Endothelial cell of umbilical vein (primary cell): ENCODE measurements at regions not wholly inside any gene's neighbourhood (a gene's known extent, or its start where the extent isn't known, plus 50 kb on each side); places are given as distances from the start of the nearest gene placed in this dataset.

ENCODE experiments used
- BruUV-seq: library from RNA; stranded (reverse); fragments of 400-500 nt; replicated peaks from 2 replicates; lab custom pipeline; 2021; lab: Mats Ljungman, UMichigan
- CTCF ChIA-PET: fragments of 300-600, 350-600 bp; sonication (Branson Sonifier 250); formaldehyde crosslinking; loops from one replicate; lab custom pipeline; 2021; ENCODE audit warnings: antibody characterized with exemption, inconsistent platforms; lab: Charles Lee
- POLR2A ChIA-PET: fragments of 300-600, 350-600 bp; sonication (Branson Sonifier 250); formaldehyde crosslinking; loops from one replicate; lab custom pipeline; 2021; ENCODE audit warnings: antibody characterized with exemption, inconsistent platforms; lab: Charles Lee
- DNase-seq: peaks from one replicate; pipeline ENCODE4 v3.0.0-alpha.2; 2011; ENCODE audit warnings: low read depth, low spot score
- FAIRE-seq: peaks from 2 replicates; lab custom pipeline; 2011; peaks lifted over from hg19 to GRCh38; lab: Jason Lieb, UNC
- H2AFZ ChIP-seq: 2 replicates; pipeline ENCODE4 v1.6.0; 2012; ENCODE audit warnings: low read depth, low read length, control low read depth, inconsistent platforms
- H3K27ac ChIP-seq: 2 replicates; pipeline ENCODE4 v1.5.1; 2011; ENCODE audit warnings: low read depth, mild to moderate bottlenecking, control low read depth, low read length, moderate library complexity; ENCODE audit not compliant: insufficient read depth
- H3K27me3 ChIP-seq, 2 experiments: 2 replicates each; pipeline versions ENCODE4 v1.6.0 to v1.6.1; 2011; ENCODE audit warnings: low read length in 2 of 2, mixed read lengths in 1 of 2; ENCODE audit not compliant: control insufficient read depth in 2 of 2, insufficient read depth in 2 of 2
- H3K36me3 ChIP-seq, 2 experiments: 2 replicates in 1 of 2; 3 replicates in 1 of 2; pipeline ENCODE4 v1.5.1; 2011; ENCODE audit warnings: low read length in 2 of 2, mild to moderate bottlenecking in 1 of 2, moderate library complexity in 1 of 2; ENCODE audit not compliant: control insufficient read depth in 2 of 2, insufficient read depth in 2 of 2; ENCODE audit errors: extremely low read depth in 1 of 2
- H3K4me1 ChIP-seq: 3 replicates; pipeline ENCODE4 v1.5.1; 2011; ENCODE audit warnings: mild to moderate bottlenecking, low read length; ENCODE audit not compliant: control insufficient read depth, insufficient read depth; ENCODE audit errors: extremely low read depth
- H3K4me2 ChIP-seq: 2 replicates; pipeline ENCODE4 v1.6.1; 2011; ENCODE audit warnings: low read length, control low read depth, mixed read lengths; ENCODE audit not compliant: insufficient read depth
- H3K4me3 ChIP-seq, 3 experiments: fragments of 200-600 bp in 1 of 3; sonication (generic), shearing (Covaris generic) in 1 of 3; replicated peaks in 1 of 3; 2 replicates each; pipeline ENCODE4 v1.5.1; 2011 to 2016; ENCODE audit warnings: control low read depth in 3 of 3, low read length in 3 of 3, mild to moderate bottlenecking in 2 of 3, inconsistent platforms in 1 of 3, low read depth in 1 of 3, moderate library complexity in 1 of 3; ENCODE audit not compliant: insufficient read depth in 1 of 3
- H3K79me2 ChIP-seq: 2 replicates; pipeline ENCODE4 v1.6.0; 2012; ENCODE audit warnings: low read length, inconsistent platforms; ENCODE audit not compliant: control insufficient read depth, insufficient read depth
- H3K9ac ChIP-seq: replicated peaks from 2 replicates; pipeline ENCODE3; 2011; ENCODE audit warnings: low read length, control low read depth; ENCODE audit not compliant: insufficient read depth; ENCODE audit errors: extremely low read depth
- H3K9me1 ChIP-seq: replicated peaks from 3 replicates; pipeline ENCODE4 v1.6.0; 2011; ENCODE audit warnings: mild to moderate bottlenecking, low read length; ENCODE audit not compliant: control insufficient read depth, insufficient read depth; ENCODE audit errors: extremely low read depth
- H3K9me3 ChIP-seq: replicated peaks from 2 replicates; pipeline ENCODE4 v1.5.1; 2012; ENCODE audit warnings: low read length, inconsistent platforms; ENCODE audit not compliant: control insufficient read depth, insufficient read depth
- H4K20me1 ChIP-seq: replicated peaks from 2 replicates; pipeline ENCODE3; 2011; ENCODE audit warnings: mild to moderate bottlenecking, low read length; ENCODE audit not compliant: control insufficient read depth, insufficient read depth; ENCODE audit errors: extremely low read depth
- CTCF ChIP-seq, 2 donors: IDR thresholded peaks; 1 replicate in 1 of 2; 2 replicates in 1 of 2; pipeline ENCODE4 v1.5.1; 2011; ENCODE audit warnings: low read length in 2 of 2, mild to moderate bottlenecking in 2 of 2, moderate library complexity in 2 of 2, control low read depth in 1 of 2, inconsistent platforms in 1 of 2, low read depth in 1 of 2; ENCODE audit not compliant: insufficient read depth in 1 of 2; ENCODE audit errors: extremely low read depth in 1 of 2
- EZH2 ChIP-seq: IDR thresholded peaks from 2 replicates; pipeline ENCODE4 v1.6.1; 2012; ENCODE audit warnings: borderline replicate concordance, low read depth, mild to moderate bottlenecking, moderate library complexity, low read length, inconsistent platforms; ENCODE audit not compliant: severe bottlenecking
- FOS ChIP-seq: IDR thresholded peaks from 2 replicates; pipeline ENCODE4 v1.6.1; 2011; ENCODE audit warnings: mild to moderate bottlenecking, low read length, moderate library complexity, borderline replicate concordance; ENCODE audit not compliant: insufficient read depth
- GATA2 ChIP-seq: IDR thresholded peaks from 2 replicates; pipeline ENCODE4 v1.7.0; 2011; ENCODE audit warnings: low read depth, mild to moderate bottlenecking, moderate library complexity, mixed read lengths, low read length; ENCODE audit not compliant: insufficient read length, insufficient read depth
- JUN ChIP-seq: IDR thresholded peaks from 2 replicates; pipeline ENCODE4 v1.6.1; 2011; ENCODE audit warnings: borderline replicate concordance, low read depth; ENCODE audit not compliant: insufficient read length, insufficient read depth
- MYC ChIP-seq: IDR thresholded peaks from one replicate; pipeline ENCODE4 v1.6.1; 2011; ENCODE audit warnings: mild to moderate bottlenecking, low read depth, low read length
- POLR2A ChIP-seq: IDR thresholded peaks from 2 replicates; pipeline ENCODE4 v1.6.1; 2012; ENCODE audit warnings: low read depth, mild to moderate bottlenecking, control low read depth, low read length
- POLR2AphosphoS5 ChIP-seq: IDR thresholded peaks from 2 replicates; pipeline ENCODE4 v1.6.1; 2012; ENCODE audit warnings: low read depth, mild to moderate bottlenecking, control low read depth, low read length, moderate library complexity; ENCODE audit not compliant: insufficient read depth
- dilution Hi-C: fragments of 300-500 bp; cut with MboI; formaldehyde crosslinking; loops from one replicate; pipeline ENCODE4 v1.15.0; 2019; ENCODE audit warnings: low sequenced_read_pairs; ENCODE audit not compliant: extremely low pct_ligation_motif_present
- intact Hi-C: fragments of 100-400 bp; cut with micrococcal nuclease; formaldehyde crosslinking; loops from one replicate; pipeline ENCODE4 v1.10.0; 2022
- TF ChIP-seq, protein P1 (sequence below): IDR thresholded peaks from 2 replicates; pipeline ENCODE4 v1.6.1; 2011; ENCODE audit not compliant: insufficient read depth, insufficient read length

- Histone ChIP-seq H3K4me1 (no peaks in the 10 kb centered on the region), H3K9me1 (no peaks in the 10 kb centered on the region), H3K27me3 (no peaks in the 10 kb centered on the region), H2AFZ (no peak overlapping the region), H3K9me3 (peaks cover 2% of the 10 kb centered on the region), H3K79me2 (no peaks in the 10 kb centered on the region), H3K36me3 (no peaks in the 10 kb centered on the region), H3K4me3 (no peak overlapping the region), H3K27ac (no peak overlapping the region), H4K20me1 (no peaks in the 10 kb centered on the region), H3K4me2 (no peak overlapping the region), H3K9ac (no peak overlapping the region)
- intact Hi-C loops = no loop called here
- POLR2A ChIA-PET = no interaction called here
- no peak for FAIRE-seq
- TF ChIP-seq GATA2 = no peak
- TF ChIP-seq, protein P1, sequence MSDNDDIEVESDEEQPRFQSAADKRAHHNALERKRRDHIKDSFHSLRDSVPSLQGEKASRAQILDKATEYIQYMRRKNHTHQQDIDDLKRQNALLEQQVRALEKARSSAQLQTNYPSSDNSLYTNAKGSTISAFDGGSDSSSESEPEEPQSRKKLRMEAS = no peak
- DNase-seq = no peak
- BruUV-seq = no TSS peak
- CTCF ChIA-PET = no interaction called here
- dilution Hi-C loops = no loop called here
Measured at GRCh38 chr2:16336491-16336890, 329.1 kb downstream of the CYRIA start.

- Histone ChIP-seq H3K9ac (no peak overlapping the region), H3K27me3 (no peaks in the 10 kb centered on the region), H2AFZ (no peak overlapping the region), H3K27ac (no peak overlapping the region), H3K4me2 (no peak overlapping the region), H3K79me2 (no peaks in the 10 kb centered on the region), H3K36me3 (no peaks in the 10 kb centered on the region), H3K9me1 (no peaks in the 10 kb centered on the region), H3K4me3 (no peak overlapping the region), H4K20me1 (no peaks in the 10 kb centered on the region), H3K9me3 (peaks cover 2% of the 10 kb centered on the region), H3K4me1 (no peaks in the 10 kb centered on the region)
- TF ChIP-seq EZH2 (no peak), POLR2A (no peak), FOS (no peak), GATA2 (no peak), MYC (no peak), CTCF (IDR thresholded peaks at IDR 0.05; ENCODE audit: extremely low read depth in 1 of 2, insufficient read depth in 1 of 2, low read depth in 1 of 2, low read length in 2 of 2) (no peak), JUN (no peak), POLR2AphosphoS5 (no peak)
- TF ChIP-seq, protein P1 = no peak
- BruUV-seq = no TSS peak
- CTCF ChIA-PET = no interaction called here
- POLR2A ChIA-PET = no interaction called here
- intact Hi-C loops (no loop called here), dilution Hi-C loops (no loop called here)
- DNase-seq = no peak
- FAIRE-seq = no peak
Measured at GRCh38 chr2:16335947-16336346, 329.7 kb downstream of the CYRIA start.
